GM12878 (cell line): ENCODE measurements at regions not wholly inside any gene's neighbourhood (a gene's known extent, or its start where the extent isn't known, plus 50 kb on each side); places are given as distances from the start of the nearest gene placed in this dataset.

Experiments used
- GATAD2B ChIP-seq: fragments of 450-650 bp; conservative IDR thresholded peaks from 2 replicates; pipeline ENCODE4 v1.6.1; 2017; ENCODE audit warnings: low read depth, mild to moderate bottlenecking, moderate library complexity
- IKZF2 ChIP-seq, 2 experiments: fragments of 450-650 bp; IDR thresholded peaks; 2 replicates each; pipeline ENCODE4 v1.6.1; 2017; ENCODE audit warnings: mild to moderate bottlenecking in 2 of 2, moderate library complexity in 2 of 2
- TF ChIP-seq, protein P1 (sequence below): fragments of 450-650 bp; formaldehyde crosslinking; IDR thresholded peaks from 2 replicates; pipeline ENCODE4 v1.4.0; 2020; ENCODE audit warnings: mild to moderate bottlenecking, moderate library complexity
- TF ChIP-seq, protein P2 (sequence below): fragments of 450-650 bp; IDR thresholded peaks from 2 replicates; pipeline ENCODE4 v1.6.1; 2016; ENCODE audit warnings: mild to moderate bottlenecking, moderate library complexity, borderline replicate concordance

DNA sequence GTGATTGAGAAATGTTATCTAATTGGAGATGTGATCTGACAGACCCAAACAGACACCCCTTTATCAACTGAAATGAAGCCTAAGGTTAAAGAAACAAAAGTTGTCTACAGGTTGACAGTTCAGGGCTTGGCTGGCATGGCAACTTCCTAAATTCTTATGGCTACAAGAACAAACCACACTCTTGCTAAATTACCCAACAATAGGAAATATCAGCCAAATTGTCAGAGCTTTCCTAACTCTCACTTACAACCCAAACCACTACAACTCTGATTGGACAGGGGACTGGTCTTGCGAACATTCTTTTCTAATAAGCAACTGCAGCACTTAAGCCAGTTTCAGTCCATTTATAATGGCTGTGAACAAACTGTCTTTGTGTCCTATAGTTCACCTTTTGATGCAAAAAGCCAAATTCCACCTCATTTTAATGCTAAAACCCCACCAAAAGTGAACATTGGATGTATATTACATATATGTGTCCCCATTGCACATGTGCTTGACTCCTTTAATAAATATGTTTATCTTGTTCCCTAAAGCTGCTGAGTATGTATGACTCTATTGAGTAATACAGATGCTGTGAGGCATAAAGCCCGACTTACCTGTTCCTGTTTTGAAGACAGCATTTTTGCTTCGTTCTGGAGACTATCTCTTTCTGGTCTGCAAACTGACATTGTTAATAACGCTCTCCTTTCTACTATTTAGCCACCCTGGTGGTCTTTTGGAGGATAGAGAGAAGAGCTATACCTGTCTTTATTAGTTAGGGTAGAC, 101.3 kb upstream of the HMCN1 start (continued):
- TF ChIP-seq GATAD2B (no peak), IKZF2 (IDR thresholded peaks at IDR 0.05) (no peak)
- TF ChIP-seq, protein P1, sequence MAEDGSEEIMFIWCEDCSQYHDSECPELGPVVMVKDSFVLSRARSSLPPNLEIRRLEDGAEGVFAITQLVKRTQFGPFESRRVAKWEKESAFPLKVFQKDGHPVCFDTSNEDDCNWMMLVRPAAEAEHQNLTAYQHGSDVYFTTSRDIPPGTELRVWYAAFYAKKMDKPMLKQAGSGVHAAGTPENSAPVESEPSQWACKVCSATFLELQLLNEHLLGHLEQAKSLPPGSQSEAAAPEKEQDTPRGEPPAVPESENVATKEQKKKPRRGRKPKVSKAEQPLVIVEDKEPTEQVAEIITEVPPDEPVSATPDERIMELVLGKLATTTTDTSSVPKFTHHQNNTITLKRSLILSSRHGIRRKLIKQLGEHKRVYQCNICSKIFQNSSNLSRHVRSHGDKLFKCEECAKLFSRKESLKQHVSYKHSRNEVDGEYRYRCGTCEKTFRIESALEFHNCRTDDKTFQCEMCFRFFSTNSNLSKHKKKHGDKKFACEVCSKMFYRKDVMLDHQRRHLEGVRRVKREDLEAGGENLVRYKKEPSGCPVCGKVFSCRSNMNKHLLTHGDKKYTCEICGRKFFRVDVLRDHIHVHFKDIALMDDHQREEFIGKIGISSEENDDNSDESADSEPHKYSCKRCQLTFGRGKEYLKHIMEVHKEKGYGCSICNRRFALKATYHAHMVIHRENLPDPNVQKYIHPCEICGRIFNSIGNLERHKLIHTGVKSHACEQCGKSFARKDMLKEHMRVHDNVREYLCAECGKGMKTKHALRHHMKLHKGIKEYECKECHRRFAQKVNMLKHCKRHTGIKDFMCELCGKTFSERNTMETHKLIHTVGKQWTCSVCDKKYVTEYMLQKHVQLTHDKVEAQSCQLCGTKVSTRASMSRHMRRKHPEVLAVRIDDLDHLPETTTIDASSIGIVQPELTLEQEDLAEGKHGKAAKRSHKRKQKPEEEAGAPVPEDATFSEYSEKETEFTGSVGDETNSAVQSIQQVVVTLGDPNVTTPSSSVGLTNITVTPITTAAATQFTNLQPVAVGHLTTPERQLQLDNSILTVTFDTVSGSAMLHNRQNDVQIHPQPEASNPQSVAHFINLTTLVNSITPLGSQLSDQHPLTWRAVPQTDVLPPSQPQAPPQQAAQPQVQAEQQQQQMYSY (CRISPR knock-in tag) = no peak
- TF ChIP-seq, protein P2, sequence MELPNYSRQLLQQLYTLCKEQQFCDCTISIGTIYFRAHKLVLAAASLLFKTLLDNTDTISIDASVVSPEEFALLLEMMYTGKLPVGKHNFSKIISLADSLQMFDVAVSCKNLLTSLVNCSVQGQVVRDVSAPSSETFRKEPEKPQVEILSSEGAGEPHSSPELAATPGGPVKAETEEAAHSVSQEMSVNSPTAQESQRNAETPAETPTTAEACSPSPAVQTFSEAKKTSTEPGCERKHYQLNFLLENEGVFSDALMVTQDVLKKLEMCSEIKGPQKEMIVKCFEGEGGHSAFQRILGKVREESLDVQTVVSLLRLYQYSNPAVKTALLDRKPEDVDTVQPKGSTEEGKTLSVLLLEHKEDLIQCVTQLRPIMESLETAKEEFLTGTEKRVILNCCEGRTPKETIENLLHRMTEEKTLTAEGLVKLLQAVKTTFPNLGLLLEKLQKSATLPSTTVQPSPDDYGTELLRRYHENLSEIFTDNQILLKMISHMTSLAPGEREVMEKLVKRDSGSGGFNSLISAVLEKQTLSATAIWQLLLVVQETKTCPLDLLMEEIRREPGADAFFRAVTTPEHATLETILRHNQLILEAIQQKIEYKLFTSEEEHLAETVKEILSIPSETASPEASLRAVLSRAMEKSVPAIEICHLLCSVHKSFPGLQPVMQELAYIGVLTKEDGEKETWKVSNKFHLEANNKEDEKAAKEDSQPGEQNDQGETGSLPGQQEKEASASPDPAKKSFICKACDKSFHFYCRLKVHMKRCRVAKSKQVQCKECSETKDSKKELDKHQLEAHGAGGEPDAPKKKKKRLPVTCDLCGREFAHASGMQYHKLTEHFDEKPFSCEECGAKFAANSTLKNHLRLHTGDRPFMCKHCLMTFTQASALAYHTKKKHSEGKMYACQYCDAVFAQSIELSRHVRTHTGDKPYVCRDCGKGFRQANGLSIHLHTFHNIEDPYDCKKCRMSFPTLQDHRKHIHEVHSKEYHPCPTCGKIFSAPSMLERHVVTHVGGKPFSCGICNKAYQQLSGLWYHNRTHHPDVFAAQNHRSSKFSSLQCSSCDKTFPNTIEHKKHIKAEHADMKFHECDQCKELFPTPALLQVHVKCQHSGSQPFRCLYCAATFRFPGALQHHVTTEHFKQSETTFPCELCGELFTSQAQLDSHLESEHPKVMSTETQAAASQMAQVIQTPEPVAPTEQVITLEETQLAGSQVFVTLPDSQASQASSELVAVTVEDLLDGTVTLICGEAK = no peak
- TF ChIP-seq, all 136 proteins: peak for 0
